ENCODE measurements at regions not wholly inside any gene's neighbourhood (a gene's known extent, or its start where the extent isn't known, plus 50 kb on each side); places are given as distances from the start of the nearest gene placed in this dataset.

GRCh38 chr7:13188922-13189321 lies 501.5 kb downstream of the ARL4A start:
- H3K9ac ChIP-seq (replicated peaks; ENCODE audit: extremely low read depth, insufficient read depth, low read length) = no peak overlapping the region
- H4K20me1 ChIP-seq (replicated peaks; ENCODE audit: control insufficient read depth, extremely low read depth, insufficient read depth, low read length) = no peaks in the 10 kb centered on the region
- no peak overlapping the region for H3K4me2 ChIP-seq (ENCODE audit: insufficient read depth, low read length)
- no peak overlapping the region for H2AFZ ChIP-seq (ENCODE audit: low read depth, low read length)
- CTCF ChIA-PET = no interaction called here
- H3K27me3 ChIP-seq (ENCODE audit: control insufficient read depth in 2 of 2, insufficient read depth in 2 of 2, low read length in 2 of 2) = peaks cover 0 to 2% of the 10 kb centered on the region in 2 experiments
- H3K9me1 ChIP-seq (replicated peaks; ENCODE audit: control insufficient read depth, extremely low read depth, insufficient read depth, low read length) = no peaks in the 10 kb centered on the region
- dilution Hi-C loops (cut with MboI; ENCODE audit: extremely low pct_ligation_motif_present, low sequenced_read_pairs) (no loop called here), intact Hi-C loops (cut with micrococcal nuclease) (no loop called here)
- no TSS peak for BruUV-seq (replicated peaks)
- no peaks in the 10 kb centered on the region for H3K9me3 ChIP-seq (replicated peaks; ENCODE audit: control insufficient read depth, insufficient read depth, low read length)
- no peaks in the 10 kb centered on the region for H3K36me3 ChIP-seq (ENCODE audit: control insufficient read depth in 2 of 2, extremely low read depth in 1 of 2, insufficient read depth in 2 of 2, low read length in 2 of 2)
- no peak overlapping the region for H3K27ac ChIP-seq (ENCODE audit: insufficient read depth, low read depth, low read length)
- H3K79me2 ChIP-seq (ENCODE audit: control insufficient read depth, insufficient read depth, low read length) = no peaks in the 10 kb centered on the region
- H3K4me1 ChIP-seq (ENCODE audit: control insufficient read depth, extremely low read depth, insufficient read depth, low read length) = no peaks in the 10 kb centered on the region
- no peak for FAIRE-seq
- no peak overlapping the region for H3K4me3 ChIP-seq (replicated peaks in 1 of 3; ENCODE audit: insufficient read depth in 1 of 3, low read depth in 1 of 3, low read length in 3 of 3)
- POLR2A ChIA-PET = no interaction called here
- DNase-seq (ENCODE audit: low read depth, low spot score) = no peak
- no peak for TF ChIP-seq EZH2 (IDR thresholded peaks at IDR 0.05; ENCODE audit: borderline replicate concordance, low read depth, low read length, severe bottlenecking)
- no peak for TF ChIP-seq FOS (IDR thresholded peaks at IDR 0.05; ENCODE audit: borderline replicate concordance, insufficient read depth, low read length)
- no peak for TF ChIP-seq POLR2A (IDR thresholded peaks at IDR 0.05; ENCODE audit: low read depth, low read length)
- TF ChIP-seq, protein P1, sequence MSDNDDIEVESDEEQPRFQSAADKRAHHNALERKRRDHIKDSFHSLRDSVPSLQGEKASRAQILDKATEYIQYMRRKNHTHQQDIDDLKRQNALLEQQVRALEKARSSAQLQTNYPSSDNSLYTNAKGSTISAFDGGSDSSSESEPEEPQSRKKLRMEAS (IDR thresholded peaks at IDR 0.05; ENCODE audit: insufficient read depth, insufficient read length) = no peak
- no peak for TF ChIP-seq POLR2AphosphoS5 (IDR thresholded peaks at IDR 0.05; ENCODE audit: insufficient read depth, low read depth, low read length)
- TF ChIP-seq, protein P2, sequence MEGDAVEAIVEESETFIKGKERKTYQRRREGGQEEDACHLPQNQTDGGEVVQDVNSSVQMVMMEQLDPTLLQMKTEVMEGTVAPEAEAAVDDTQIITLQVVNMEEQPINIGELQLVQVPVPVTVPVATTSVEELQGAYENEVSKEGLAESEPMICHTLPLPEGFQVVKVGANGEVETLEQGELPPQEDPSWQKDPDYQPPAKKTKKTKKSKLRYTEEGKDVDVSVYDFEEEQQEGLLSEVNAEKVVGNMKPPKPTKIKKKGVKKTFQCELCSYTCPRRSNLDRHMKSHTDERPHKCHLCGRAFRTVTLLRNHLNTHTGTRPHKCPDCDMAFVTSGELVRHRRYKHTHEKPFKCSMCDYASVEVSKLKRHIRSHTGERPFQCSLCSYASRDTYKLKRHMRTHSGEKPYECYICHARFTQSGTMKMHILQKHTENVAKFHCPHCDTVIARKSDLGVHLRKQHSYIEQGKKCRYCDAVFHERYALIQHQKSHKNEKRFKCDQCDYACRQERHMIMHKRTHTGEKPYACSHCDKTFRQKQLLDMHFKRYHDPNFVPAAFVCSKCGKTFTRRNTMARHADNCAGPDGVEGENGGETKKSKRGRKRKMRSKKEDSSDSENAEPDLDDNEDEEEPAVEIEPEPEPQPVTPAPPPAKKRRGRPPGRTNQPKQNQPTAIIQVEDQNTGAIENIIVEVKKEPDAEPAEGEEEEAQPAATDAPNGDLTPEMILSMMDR (IDR thresholded peaks at IDR 0.05; ENCODE audit: extremely low read depth in 1 of 2, insufficient read depth in 1 of 2, low read depth in 1 of 2, low read length in 2 of 2) = no peak
- no peak for TF ChIP-seq GATA2 (IDR thresholded peaks at IDR 0.05; ENCODE audit: insufficient read depth, insufficient read length, low read depth, low read length)
- TF ChIP-seq MYC (IDR thresholded peaks at IDR 0.05; ENCODE audit: low read depth, low read length) = no peak
- no peak for TF ChIP-seq JUN (IDR thresholded peaks at IDR 0.05; ENCODE audit: borderline replicate concordance, insufficient read depth, insufficient read length, low read depth)

Measured in endothelial cell of umbilical vein (primary cell).